ENCODE measurements at regions not wholly inside any gene's neighbourhood (a gene's known extent, or its start where the extent isn't known, plus 50 kb on each side); places are given as distances from the start of the nearest gene placed in this dataset.

- Histone ChIP-seq H3K9me3 (ENCODE audit: insufficient read depth, low read depth) (no peaks in the 10 kb centered on the region), H3K79me2 (ENCODE audit: low read depth) (no peaks in the 10 kb centered on the region), H3K4me1 (replicated peaks; ENCODE audit: insufficient read depth) (no peaks in the 10 kb centered on the region), H3K36me3 (ENCODE audit: low read depth) (no peaks in the 10 kb centered on the region), H2AFZ (no peak overlapping the region), H3K9me2 (ENCODE audit: insufficient read depth) (no peaks in the 10 kb centered on the region), H3K27me3 (ENCODE audit: insufficient read depth, low read depth) (no peaks in the 10 kb centered on the region), H3F3A (ENCODE audit: insufficient read depth, low read depth) (no peaks in the 10 kb centered on the region), H4K20me1 (ENCODE audit: insufficient read depth) (no peaks in the 10 kb centered on the region), H3K4me3 (no peak overlapping the region), H3K27ac (no peak overlapping the region), H3K4me2 (no peak overlapping the region)
- ChIA-PET CTCF (no interaction called here), POLR2A (ENCODE audit: unreplicated experiment) (no interaction called here)
- intact Hi-C loops (cut with micrococcal nuclease; ENCODE audit: unreplicated experiment) = no loop called here
- DNase-seq = no peak
- BruUV-seq (replicated peaks) = no TSS peak
- TF ChIP-seq, protein P1, sequence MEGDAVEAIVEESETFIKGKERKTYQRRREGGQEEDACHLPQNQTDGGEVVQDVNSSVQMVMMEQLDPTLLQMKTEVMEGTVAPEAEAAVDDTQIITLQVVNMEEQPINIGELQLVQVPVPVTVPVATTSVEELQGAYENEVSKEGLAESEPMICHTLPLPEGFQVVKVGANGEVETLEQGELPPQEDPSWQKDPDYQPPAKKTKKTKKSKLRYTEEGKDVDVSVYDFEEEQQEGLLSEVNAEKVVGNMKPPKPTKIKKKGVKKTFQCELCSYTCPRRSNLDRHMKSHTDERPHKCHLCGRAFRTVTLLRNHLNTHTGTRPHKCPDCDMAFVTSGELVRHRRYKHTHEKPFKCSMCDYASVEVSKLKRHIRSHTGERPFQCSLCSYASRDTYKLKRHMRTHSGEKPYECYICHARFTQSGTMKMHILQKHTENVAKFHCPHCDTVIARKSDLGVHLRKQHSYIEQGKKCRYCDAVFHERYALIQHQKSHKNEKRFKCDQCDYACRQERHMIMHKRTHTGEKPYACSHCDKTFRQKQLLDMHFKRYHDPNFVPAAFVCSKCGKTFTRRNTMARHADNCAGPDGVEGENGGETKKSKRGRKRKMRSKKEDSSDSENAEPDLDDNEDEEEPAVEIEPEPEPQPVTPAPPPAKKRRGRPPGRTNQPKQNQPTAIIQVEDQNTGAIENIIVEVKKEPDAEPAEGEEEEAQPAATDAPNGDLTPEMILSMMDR (conservative IDR thresholded peaks at IDR 0.05) = no peak
- TF ChIP-seq EZH2 (IDR thresholded peaks at IDR 0.05; ENCODE audit: low read depth) = no peak
Observed at GRCh38 chr11:97498891-97499290, 1109.1 kb downstream of the JRKL start.

DNA sequence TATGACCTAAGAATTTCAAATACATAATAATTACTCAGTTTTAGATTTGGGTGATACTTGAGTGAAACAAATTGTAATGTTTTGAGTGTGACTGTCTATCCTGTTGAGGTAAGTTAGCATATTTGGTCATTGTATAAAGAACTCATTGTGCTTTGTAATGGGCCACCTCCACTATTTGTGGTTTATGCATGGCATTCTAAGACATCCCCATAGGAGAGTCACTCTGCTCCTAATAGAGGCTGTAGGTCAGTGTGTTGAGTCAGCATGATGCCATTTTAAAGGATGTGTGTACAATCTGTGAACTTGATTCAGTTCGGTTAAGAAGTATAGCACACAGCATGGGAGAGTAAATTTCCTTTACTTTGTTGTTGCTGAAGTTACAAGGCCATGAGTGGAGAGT is 1112.4 kb downstream of the JRKL start:
- POLR2A ChIA-PET (ENCODE audit: unreplicated experiment) = no interaction called here
- Histone ChIP-seq H3K9me2 (ENCODE audit: insufficient read depth) (no peaks in the 10 kb centered on the region), H3K79me2 (ENCODE audit: low read depth) (no peaks in the 10 kb centered on the region), H3K27ac (no peak overlapping the region), H3K4me1 (replicated peaks; ENCODE audit: insufficient read depth) (no peaks in the 10 kb centered on the region), H4K20me1 (ENCODE audit: insufficient read depth) (no peaks in the 10 kb centered on the region), H3F3A (ENCODE audit: insufficient read depth, low read depth) (no peaks in the 10 kb centered on the region), H3K36me3 (ENCODE audit: low read depth) (no peaks in the 10 kb centered on the region), H3K27me3 (ENCODE audit: insufficient read depth, low read depth) (no peaks in the 10 kb centered on the region), H3K4me2 (no peak overlapping the region), H3K4me3 (no peak overlapping the region), H3K9me3 (ENCODE audit: insufficient read depth, low read depth) (no peaks in the 10 kb centered on the region), H2AFZ (no peak overlapping the region)
- TF ChIP-seq EZH2 (IDR thresholded peaks at IDR 0.05; ENCODE audit: low read depth) = no peak
- TF ChIP-seq, protein P1 (conservative IDR thresholded peaks at IDR 0.05) = no peak
- CTCF ChIA-PET = no interaction called here
- no TSS peak for BruUV-seq (replicated peaks)
- no peak for DNase-seq
- intact Hi-C loops (cut with micrococcal nuclease; ENCODE audit: unreplicated experiment) = no loop called here

DNA sequence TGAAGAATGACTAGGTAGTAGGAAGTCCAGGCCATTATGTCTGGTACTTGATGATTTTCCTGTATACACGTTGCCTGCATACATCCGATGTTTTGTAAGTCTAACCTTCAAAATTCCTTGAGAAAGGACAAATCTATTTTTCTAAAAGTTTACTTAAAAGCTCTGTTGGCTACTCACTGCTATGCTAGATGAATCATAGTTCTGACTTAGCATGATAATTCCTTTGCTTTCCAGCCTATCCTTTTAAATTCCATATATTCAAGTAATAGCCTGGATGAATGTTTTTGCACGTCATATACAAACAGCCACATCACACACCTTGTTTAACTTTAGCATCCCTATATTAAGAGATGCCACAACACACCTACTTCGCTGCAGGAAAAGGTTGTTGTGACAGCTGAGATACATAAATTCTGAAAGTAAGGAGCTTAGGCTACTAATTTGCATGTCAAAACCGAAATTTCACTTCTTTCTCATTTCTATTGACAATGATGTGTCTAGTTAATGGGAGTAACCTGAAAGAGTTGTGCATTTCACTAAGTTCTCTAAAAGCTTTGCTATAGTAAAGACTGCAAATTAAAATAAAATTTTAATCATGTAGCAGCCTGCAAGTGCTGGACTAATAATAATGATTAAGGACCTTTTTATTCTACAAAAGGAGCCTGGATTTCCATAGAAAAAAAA is 1116.4 kb downstream of the JRKL start:
- Histone ChIP-seq H3K4me3 (no peak overlapping the region), H3K27ac (no peak overlapping the region), H2AFZ (no peak overlapping the region), H3K36me3 (ENCODE audit: low read depth) (no peaks in the 10 kb centered on the region), H3K79me2 (ENCODE audit: low read depth) (no peaks in the 10 kb centered on the region), H3K9me3 (ENCODE audit: insufficient read depth, low read depth) (no peaks in the 10 kb centered on the region), H3K4me2 (no peak overlapping the region), H3F3A (ENCODE audit: insufficient read depth, low read depth) (no peaks in the 10 kb centered on the region), H3K4me1 (replicated peaks; ENCODE audit: insufficient read depth) (no peaks in the 10 kb centered on the region), H3K27me3 (ENCODE audit: insufficient read depth, low read depth) (no peaks in the 10 kb centered on the region), H3K9me2 (ENCODE audit: insufficient read depth) (no peaks in the 10 kb centered on the region), H4K20me1 (ENCODE audit: insufficient read depth) (no peaks in the 10 kb centered on the region)
- intact Hi-C loops (cut with micrococcal nuclease; ENCODE audit: unreplicated experiment) = no loop called here
- DNase-seq = no peak
- POLR2A ChIA-PET (ENCODE audit: unreplicated experiment) = no interaction called here
- BruUV-seq (replicated peaks) = no TSS peak
- CTCF ChIA-PET = no interaction called here
- TF ChIP-seq, protein P1 (conservative IDR thresholded peaks at IDR 0.05) = no peak
- no peak for TF ChIP-seq EZH2 (IDR thresholded peaks at IDR 0.05; ENCODE audit: low read depth)

Measured in PC-9 (cell line).